ENCODE measurements at regions not wholly inside any gene's neighbourhood (a gene's known extent, or its start where the extent isn't known, plus 50 kb on each side); places are given as distances from the start of the nearest gene placed in this dataset.

GRCh38 chr9:87227456-87227855, 270.2 kb upstream of the DAPK1 start:
- no peak for TF ChIP-seq CTCF (IDR thresholded peaks at IDR 0.05; ENCODE audit: low read depth, low read length)
- TF ChIP-seq EZH2phosphoT487 (IDR thresholded peaks at IDR 0.05; ENCODE audit: low read depth) = no peak
- Histone ChIP-seq H3K4me3 (ENCODE audit: low read length) (no peak overlapping the region), H3K27me3 (ENCODE audit: low read depth, low read length) (no peaks in the 10 kb centered on the region), H3K36me3 (replicated peaks; ENCODE audit: low read depth, low read length) (no peaks in the 10 kb centered on the region), H3K27ac (ENCODE audit: low read length) (no peak overlapping the region), H3K79me2 (ENCODE audit: low read length) (no peaks in the 10 kb centered on the region), H2AFZ (ENCODE audit: low read depth, low read length) (no peak overlapping the region), H3K4me2 (ENCODE audit: low read length) (no peak overlapping the region), H3K4me1 (ENCODE audit: low read length) (no peaks in the 10 kb centered on the region), H4K20me1 (ENCODE audit: insufficient read depth, low read length) (no peaks in the 10 kb centered on the region), H3K9me3 (ENCODE audit: insufficient read depth, low read length) (no peaks in the 10 kb centered on the region), H3K9ac (ENCODE audit: low read length) (no peak overlapping the region)

- no peaks in the 10 kb centered on the region for H4K20me1 ChIP-seq (ENCODE audit: insufficient read depth, low read length)
- no peaks in the 10 kb centered on the region for H3K36me3 ChIP-seq (replicated peaks; ENCODE audit: low read depth, low read length)
- no peak overlapping the region for H2AFZ ChIP-seq (ENCODE audit: low read depth, low read length)
- no peak overlapping the region for H3K4me2 ChIP-seq (ENCODE audit: low read length)
- no peaks in the 10 kb centered on the region for H3K27me3 ChIP-seq (ENCODE audit: low read depth, low read length)
- H3K27ac ChIP-seq (ENCODE audit: low read length) = no peak overlapping the region
- H3K9ac ChIP-seq (ENCODE audit: low read length) = no peak overlapping the region
- no peaks in the 10 kb centered on the region for H3K9me3 ChIP-seq (ENCODE audit: insufficient read depth, low read length)
- TF ChIP-seq EZH2phosphoT487 (IDR thresholded peaks at IDR 0.05; ENCODE audit: low read depth) (no peak), CTCF (IDR thresholded peaks at IDR 0.05; ENCODE audit: low read depth, low read length) (no peak)
- H3K79me2 ChIP-seq (ENCODE audit: low read length) = no peaks in the 10 kb centered on the region
- no peak overlapping the region for H3K4me3 ChIP-seq (ENCODE audit: low read length)
- no peaks in the 10 kb centered on the region for H3K4me1 ChIP-seq (ENCODE audit: low read length)
These were observed 268.6 kb upstream of the DAPK1 start for GRCh38 chr9:87229108-87229507.

- Histone ChIP-seq H4K20me1 (ENCODE audit: insufficient read depth, low read length) (no peaks in the 10 kb centered on the region), H3K27me3 (ENCODE audit: low read depth, low read length) (no peaks in the 10 kb centered on the region)
- TF ChIP-seq CTCF (IDR thresholded peaks at IDR 0.05; ENCODE audit: low read depth, low read length) = no peak
- TF ChIP-seq EZH2phosphoT487 (IDR thresholded peaks at IDR 0.05; ENCODE audit: low read depth) = no peak
These were observed 264.2 kb upstream of the DAPK1 start for GRCh38 chr9:87233431-87233830.

GRCh38 chr9:87233899-87234455, 263.7 kb upstream of the DAPK1 start:
- no peak overlapping the region for H2AFZ ChIP-seq (ENCODE audit: low read depth, low read length)

More at GRCh38 chr9:87233431-87233830, 264.2 kb upstream of the DAPK1 start:
- H3K36me3 ChIP-seq (replicated peaks; ENCODE audit: low read depth, low read length) = no peaks in the 10 kb centered on the region
- H3K9ac ChIP-seq (ENCODE audit: low read length) = no peak overlapping the region
- H3K27ac ChIP-seq (ENCODE audit: low read length) = no peak overlapping the region
- no peaks in the 10 kb centered on the region for H3K9me3 ChIP-seq (ENCODE audit: insufficient read depth, low read length)
- H3K4me3 ChIP-seq (ENCODE audit: low read length) = no peak overlapping the region
- H3K4me2 ChIP-seq (ENCODE audit: low read length) = no peak overlapping the region
- no peaks in the 10 kb centered on the region for H3K4me1 ChIP-seq (ENCODE audit: low read length)
- H2AFZ ChIP-seq (ENCODE audit: low read depth, low read length) = no peak overlapping the region
- no peaks in the 10 kb centered on the region for H3K79me2 ChIP-seq (ENCODE audit: low read length)

More at GRCh38 chr9:87233899-87234455, 263.7 kb upstream of the DAPK1 start:
- Histone ChIP-seq H3K27me3 (ENCODE audit: low read depth, low read length) (no peaks in the 10 kb centered on the region), H3K4me3 (ENCODE audit: low read length) (no peak overlapping the region), H3K36me3 (replicated peaks; ENCODE audit: low read depth, low read length) (no peaks in the 10 kb centered on the region), H3K4me2 (ENCODE audit: low read length) (no peak overlapping the region), H3K4me1 (ENCODE audit: low read length) (no peaks in the 10 kb centered on the region), H3K9ac (ENCODE audit: low read length) (no peak overlapping the region), H3K9me3 (ENCODE audit: insufficient read depth, low read length) (no peaks in the 10 kb centered on the region), H3K79me2 (ENCODE audit: low read length) (no peaks in the 10 kb centered on the region), H4K20me1 (ENCODE audit: insufficient read depth, low read length) (no peaks in the 10 kb centered on the region), H3K27ac (ENCODE audit: low read length) (no peak overlapping the region)
- TF ChIP-seq EZH2phosphoT487 (IDR thresholded peaks at IDR 0.05; ENCODE audit: low read depth) (no peak), CTCF (IDR thresholded peaks at IDR 0.05; ENCODE audit: low read depth, low read length) (no peak)
